GM18519 (cell line): ENCODE measurements at regions not wholly inside any gene's neighbourhood (a gene's known extent, or its start where the extent isn't known, plus 50 kb on each side); places are given as distances from the start of the nearest gene placed in this dataset.
"Not testable (repeated sequence)": the region's sequence is repeated elsewhere in the genome, so short reads cannot be mapped to it uniquely, and the experiment has no call there.

Source experiments
- ATAC-seq: cut with Tn5 transposase; IDR thresholded peaks from one replicate; pipeline ENCODE4 v1.9.1; 2021; ENCODE audit warnings: mild to moderate bottlenecking, moderate library complexity; ENCODE audit not compliant: unreplicated experiment, low FRiP score

DNA sequence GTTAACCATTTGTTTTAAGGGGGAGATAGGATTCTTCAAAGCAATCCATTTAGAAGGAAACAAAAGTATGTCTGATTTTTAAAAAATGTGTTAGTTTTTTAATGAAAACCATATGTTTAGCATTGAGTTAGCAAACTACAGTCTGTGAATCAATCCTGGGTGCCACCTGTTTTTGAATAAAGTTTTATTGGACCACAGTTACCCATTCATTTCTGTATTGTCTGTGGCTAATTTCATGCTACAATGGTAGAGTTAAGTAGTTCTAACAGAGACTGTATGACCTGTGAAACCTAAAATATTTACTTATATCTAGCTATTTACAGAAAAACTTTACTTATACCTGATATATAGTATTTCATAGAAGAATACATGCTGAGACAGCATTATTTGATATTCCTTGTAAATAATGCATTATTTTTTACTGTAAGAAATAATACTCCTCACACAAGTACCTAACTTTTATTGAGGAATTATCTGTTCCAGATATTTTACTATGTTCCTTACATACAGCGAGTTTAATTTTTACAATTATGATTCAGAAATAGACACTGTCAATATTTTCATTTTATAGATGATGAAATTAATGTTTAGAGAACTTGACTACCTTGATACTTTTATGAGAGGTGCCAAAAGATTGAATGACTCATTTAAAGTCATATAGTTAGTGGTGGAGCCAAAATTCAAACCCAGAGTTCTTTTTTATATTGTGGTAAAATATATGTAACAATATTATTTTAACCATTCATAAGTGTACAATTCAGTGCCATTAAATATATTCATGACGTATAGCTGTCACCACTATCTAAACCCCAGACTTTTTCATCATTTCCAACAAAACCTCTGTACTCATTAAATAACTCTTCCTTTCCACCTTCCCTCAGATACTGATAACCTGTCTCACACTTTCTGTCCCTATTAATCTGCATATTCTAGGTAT lies 122.0 kb downstream of the GLUD2 start:
- no peak for ATAC-seq

DNA sequence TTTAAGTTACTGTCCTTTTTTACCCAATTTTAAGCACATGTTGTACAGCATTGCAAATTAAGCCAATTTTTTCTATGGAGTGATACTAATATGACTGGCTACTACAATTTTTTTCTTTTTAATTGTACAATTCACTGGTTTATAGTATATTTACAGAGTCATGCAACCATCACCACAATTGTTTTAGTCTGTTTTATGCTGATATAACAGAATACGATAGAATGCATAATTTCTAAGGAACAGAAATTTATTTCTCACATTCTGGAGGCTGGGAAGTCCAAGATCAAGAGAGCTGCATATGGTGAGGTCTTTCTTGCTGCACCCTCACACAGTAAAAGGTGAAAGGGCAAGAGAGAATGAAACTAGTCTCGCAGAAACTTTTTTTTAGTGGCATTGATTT lies 125.3 kb downstream of the GLUD2 start:
- no peak for ATAC-seq

DNA sequence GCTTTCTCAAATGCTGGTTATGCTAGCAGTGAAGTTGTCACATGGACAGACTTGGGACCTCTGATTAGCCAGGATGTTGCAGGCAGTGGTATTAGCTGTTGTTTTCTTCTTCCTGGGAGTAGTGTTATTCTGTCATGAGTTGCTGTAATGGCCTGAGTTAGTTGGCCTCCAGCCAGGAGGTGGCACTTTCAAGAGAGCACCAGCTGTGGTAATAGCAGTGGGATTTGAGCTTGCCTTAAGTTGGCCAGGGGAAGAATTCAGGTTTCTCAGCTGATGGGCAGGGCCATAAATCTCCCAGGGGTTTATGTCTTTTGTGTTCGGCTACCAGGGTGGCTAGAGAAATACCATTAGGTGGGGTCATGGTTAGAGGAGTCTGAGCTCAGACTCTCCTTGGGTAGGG lies 132.6 kb downstream of the GLUD2 start:
- ATAC-seq, result no peak

DNA sequence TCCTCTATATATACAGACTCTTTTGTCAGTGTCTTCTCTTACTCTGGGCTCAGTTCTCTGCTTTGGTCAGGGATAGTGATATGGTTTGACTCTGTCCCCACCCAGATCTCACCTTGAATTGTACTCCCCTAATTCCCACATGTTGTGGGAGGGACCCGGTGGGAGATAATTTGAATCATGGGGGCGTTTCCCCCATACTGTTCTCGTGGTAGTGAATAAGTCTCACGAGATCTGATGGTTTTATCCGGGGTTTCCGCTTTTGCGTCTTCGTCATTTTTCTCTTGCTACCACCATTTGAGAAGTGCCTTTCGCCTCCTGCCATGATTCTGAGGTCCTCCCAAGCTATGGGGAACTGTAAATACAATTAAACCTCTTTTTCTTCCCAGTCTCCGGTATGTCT lies 144.4 kb downstream of the GLUD2 start:
- no peak for ATAC-seq

DNA sequence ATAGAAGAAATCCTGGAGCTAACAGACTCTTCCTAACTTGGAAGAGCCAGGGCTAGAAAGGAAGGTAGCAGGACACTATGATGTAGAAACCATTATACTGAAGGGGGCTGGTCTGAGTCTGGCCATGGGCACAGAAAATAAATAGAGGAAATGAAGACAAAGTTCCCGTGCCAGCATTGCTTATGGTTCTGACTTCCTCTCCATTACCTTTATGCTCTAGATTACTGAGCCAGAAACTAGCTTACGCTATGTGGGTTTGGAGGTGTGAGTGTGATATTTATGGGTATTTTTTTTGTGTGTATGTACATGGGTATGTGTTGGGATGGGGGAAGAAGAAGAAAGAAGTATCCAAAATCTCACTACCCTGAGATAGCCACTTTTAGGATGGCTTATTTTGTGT lies 148.3 kb downstream of the GLUD2 start:
- ATAC-seq, result no peak

DNA sequence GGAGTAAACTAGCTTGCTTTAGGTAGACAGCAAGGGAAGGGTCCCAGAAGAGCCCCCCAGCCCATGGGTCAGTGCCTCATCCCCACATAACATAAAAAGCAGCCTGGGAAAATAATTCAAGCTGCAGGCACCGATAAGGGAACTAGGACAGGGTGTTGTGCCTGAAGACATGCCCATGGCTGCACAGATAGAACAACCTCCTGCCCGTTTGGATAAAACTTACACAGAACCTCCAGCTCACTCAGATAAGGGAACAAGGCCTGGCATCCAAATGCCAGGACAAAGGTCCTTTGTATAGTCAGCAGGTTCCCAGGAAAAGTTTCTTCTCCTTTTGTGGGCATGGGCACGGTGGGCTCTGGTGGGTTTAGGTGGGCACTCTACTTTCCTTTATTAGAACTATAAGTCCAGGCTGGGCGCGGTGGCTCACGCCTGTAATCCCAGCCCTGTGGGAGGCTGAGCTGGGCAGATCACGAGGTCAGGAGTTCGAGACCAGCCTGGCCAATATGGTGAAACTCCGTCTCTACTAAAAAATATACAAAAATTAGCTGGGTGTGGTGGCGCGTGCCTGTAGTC lies 149.5 kb downstream of the GLUD2 start:
- not testable (repeated sequence) for ATAC-seq

DNA sequence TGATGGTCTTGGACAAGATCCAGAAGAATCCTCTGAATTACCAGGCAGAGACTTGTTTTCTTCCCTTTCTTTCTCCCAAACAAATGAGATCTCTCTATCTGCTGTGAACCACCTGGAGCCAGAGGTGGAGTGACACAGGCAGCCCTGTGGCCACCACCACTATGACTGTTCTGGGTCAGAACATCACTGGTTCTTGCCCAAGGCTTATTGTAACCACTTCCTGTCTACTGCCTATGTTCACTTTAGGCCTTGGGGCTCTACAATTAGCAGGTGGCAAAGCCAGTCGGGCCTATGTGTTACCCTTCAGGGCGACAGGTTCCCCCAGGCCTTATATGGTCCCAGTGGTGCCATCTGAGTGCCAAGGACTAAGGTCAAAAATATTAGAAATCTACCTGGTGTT lies 161.2 kb downstream of the GLUD2 start:
- no peak for ATAC-seq

DNA sequence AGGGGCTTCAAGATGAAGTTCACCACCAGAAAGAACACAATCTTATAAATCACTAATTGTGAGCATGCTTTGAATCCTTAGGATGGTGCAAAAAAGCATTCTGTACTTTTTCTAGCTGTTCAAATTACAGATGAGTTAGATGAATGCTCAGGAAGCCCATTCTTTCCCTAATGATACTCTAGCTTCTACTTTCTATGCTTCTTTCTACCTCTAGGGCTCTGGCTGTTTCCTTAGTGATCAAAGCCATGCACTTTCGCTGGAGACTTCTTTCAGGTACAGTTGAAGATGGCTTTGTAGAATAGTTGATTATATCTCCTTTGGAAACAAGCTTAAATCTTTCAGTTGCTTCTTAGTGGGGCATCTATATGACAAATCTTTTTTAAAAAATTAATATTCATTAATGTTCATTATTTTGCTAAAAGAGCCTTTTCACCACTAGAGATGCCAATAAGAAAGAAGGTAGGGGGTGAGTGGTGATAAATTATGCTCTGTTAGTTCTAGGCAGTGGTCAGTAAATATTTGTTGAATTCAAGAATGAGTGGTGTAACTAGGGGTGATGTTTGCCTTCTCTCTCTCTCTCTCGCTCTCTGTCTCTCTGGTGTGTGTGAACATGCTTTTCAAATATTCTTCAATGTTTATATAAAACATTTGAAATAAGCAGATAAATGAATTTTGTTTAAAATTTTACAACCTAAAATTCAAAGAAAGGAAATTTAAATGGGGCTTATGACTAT lies 169.4 kb downstream of the GLUD2 start:
- no peak for ATAC-seq

DNA sequence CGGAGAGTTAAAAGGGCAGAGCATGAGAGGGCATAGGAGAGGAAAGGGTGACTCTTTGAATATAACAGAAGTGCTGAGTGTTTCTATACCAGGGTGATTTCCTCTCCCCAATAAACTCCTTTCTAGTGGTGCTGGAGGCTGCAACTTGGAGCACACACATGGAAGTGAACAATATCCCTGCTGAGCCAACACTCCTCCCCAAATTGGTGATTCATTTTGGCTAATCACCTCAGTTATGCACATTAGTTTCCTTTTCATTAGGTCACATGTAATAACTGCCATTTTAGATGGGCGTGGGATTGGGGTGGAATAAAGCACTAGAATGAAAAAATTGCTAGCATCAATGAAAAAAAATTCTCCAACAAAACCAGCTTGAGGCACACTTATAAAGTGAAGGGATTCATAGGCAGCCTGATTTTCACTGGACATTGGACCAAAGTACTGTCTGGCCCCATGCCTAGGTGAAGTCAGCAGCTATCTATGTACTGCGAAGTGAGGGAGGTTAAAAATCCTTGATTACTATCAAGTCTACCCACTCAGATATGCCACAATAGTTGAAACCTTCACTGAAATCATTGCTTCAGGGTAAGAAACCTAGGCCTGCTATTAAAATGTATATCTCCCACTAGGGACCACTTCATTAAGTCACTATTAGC lies 174.0 kb downstream of the GLUD2 start:
- no peak for ATAC-seq

DNA sequence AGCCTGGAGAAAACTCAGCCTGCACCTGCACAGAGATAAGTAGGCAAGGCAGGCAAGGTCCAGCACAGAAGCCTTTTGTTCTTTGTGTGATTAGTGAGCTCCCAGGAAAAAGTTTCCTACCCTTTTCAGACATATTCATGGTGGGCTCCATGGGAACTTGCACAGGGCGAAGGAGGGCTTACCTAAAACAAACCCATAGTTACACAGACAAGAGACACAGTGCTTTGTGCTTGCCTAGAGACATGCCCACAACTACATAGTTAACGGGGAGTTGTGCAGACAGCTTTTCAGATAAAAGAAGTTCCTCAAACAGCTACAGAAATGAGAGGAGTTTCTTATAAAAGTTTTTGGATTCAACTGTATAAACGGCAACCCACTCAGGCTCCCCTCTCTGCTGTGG lies 180.5 kb downstream of the GLUD2 start:
- no peak for ATAC-seq

DNA sequence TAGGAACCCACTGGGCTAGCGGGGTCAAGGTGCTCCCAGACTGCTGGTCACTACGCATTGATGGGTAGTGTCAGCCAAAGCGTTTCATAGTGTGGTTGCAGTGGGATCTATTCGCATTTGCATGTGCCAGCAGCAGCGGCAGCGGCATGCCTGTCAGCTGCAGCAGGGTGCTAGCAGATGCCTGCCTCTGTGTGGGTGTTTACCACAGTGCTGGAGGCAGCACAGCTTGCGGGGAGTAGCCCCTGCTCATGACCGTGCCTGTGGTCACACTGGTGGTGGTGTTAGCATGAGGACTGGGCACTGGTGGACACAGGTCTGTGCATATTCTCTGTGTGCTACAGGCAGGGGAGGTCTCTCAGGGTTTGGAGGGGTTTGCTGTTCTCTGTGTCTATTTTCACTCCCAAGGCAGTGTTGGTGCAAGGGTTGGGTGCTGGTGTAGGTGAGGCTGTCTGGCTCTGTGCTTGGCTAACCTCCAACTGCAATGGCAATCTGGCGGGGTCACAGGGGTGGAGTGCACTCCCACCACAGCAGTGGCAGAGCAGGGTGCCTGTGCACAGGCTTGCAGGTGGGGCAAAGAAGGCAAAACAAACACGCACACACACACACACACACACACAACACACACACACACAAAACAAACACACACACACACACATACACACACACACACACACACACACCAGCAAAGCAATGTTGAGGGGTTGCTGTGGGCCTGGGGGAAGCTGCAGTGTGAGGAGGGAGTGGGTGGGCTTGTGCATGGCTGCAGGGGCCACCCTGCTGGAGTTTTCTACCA lies 184.4 kb downstream of the GLUD2 start:
- ATAC-seq, result no peak

DNA sequence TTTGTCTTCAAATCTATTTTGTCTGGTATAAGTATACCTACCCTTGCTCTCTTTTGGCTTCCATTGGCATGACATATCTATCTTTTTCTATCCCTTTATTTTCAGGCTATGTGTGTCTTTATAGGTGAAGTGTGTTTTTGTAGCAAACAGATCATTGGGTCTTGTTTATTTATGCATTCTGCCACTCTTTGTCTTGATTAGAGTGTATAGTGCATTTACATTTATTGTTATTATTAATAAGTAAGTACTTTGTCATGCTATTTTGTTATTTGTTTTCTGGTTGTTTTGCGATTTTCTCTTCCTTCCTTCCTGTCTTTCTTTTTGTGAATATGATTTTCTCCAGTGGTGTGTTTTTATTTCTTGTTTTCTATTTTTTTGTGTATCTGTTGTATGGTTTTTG lies 188.6 kb downstream of the GLUD2 start:
- ATAC-seq, result no peak

DNA sequence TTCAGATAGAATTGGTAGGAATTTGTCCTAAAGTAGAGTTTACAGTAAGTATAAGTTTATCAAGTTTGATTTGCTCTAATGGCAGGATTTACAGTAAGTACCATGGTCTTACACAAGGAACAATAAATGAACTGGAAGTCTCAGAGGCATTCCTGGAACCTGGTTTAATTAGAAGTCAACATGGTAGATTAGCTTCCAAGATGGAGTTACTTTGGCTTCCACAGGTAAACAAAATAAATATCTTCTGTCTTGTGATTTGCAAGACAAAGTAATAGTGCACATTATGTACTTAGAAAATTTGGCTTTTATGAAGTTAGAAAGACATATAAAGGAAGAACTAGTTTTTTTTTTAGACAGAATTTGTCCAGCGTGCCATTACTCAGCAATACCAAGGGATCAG lies 190.7 kb downstream of the GLUD2 start:
- ATAC-seq, result no peak

DNA sequence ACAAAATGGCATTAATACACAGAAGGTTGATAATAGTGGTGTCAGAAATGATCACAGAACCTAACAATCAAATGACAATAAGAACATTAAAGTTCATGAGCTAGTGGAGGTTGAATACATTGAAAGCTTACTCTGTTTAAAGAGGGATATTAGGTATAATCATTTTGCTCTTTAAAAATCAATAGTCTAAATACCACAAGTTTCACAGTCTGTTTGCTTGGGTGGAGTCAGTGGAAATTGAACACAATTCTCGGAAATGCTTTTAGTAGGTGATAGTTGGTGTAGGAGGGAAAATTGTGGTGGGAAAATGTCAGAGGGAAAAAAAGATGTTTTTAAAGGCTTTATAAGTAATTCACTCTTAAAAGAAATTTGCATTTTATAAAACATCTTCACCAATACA lies 197.1 kb downstream of the GLUD2 start:
- ATAC-seq, result no peak

DNA sequence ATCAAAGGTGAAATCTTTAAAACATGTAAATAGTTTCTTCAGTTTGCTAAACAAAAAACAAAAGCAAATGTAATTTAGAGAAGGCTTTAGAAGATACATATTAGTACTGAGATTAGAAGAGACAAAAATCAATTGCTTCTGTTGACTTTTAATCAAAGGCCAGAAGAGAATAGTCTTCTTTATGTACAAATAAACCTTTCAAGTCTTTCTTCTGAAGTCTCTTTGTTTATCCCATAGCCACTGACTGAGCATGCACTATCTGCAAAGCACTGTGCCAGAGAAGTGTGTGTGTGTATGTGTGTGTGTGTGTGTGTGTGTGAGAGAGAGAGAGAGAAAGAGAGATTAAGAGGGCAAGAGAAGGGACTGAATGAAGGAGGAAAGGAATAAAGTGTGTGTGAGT lies 198.4 kb downstream of the GLUD2 start:
- ATAC-seq, result no peak

DNA sequence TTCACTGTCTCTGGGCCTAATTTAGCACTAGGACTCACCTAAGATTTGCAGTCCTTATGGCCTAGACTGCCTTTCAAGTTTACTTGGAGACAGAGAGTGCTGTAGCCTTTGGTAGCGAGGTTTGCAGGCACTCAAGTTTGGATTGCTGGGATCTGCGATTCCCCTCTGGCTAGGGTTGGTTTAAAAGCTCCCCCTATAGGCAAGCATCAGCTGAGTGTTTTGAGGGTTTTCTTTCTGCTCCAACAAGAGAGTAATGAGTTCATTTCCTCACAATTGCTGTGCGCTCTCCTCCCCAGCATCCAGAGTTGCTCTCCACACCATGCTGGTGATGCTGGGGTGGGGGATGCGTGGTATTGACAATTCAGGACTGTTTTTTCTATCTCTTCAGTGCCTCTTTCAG lies 206.9 kb downstream of the GLUD2 start:
- ATAC-seq, result no peak

DNA sequence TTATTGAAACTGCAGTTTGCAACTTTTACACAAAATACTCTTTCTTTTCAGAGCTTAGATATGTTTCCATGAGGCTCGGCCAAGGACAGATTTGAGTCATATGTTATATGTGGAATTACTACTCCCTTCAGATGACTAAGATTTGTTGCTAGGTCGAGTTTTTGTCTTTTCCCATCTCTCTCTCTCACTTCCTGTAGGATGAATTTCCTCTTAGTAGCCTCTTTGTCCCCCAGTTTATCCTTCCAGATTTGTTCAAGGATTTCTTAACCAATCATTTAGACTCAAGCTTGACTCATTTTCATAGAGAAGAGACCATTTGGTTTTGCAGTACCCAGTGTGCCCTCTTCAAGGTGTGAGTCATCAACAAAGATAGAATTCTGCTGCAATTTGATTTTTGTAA lies 209.2 kb downstream of the GLUD2 start:
- no peak for ATAC-seq

DNA sequence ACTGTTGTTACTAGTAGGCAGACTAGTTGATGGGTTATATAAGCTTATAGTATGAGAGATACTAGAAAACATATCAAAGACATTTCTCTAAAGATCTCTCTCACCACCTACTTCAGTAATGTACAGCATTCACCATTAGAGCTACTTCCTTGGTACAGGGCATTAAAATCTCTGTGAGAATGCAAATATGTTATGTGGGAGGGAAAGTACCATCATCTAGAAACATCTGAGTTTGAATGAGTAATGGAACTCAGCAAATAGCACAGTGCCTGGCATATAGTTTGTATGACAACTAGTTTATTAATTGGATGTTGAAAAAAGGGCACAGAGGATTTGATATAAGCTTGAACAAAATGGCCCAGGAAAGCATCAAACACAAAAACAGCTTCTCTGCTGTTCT lies 211.1 kb downstream of the GLUD2 start:
- ATAC-seq, result no peak

DNA sequence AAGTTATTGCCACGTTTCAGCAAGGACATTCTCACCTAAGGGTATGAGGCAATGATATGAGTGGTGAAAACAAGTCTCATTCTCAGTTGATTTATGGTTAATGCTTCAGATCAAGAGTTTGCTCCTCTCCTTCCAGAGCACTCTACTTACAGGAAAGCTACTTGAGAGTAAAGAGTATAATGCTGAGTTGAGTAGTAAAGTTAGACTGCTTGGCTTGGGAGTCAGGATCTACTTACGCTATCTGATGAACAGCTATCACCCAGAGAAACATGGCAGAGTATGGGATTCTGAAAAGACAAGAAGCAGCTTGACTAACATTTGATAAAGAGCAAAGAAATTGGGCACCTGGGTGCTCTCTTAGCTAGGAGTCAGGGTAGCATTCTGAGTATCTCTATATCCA lies 211.8 kb downstream of the GLUD2 start:
- no peak for ATAC-seq

DNA sequence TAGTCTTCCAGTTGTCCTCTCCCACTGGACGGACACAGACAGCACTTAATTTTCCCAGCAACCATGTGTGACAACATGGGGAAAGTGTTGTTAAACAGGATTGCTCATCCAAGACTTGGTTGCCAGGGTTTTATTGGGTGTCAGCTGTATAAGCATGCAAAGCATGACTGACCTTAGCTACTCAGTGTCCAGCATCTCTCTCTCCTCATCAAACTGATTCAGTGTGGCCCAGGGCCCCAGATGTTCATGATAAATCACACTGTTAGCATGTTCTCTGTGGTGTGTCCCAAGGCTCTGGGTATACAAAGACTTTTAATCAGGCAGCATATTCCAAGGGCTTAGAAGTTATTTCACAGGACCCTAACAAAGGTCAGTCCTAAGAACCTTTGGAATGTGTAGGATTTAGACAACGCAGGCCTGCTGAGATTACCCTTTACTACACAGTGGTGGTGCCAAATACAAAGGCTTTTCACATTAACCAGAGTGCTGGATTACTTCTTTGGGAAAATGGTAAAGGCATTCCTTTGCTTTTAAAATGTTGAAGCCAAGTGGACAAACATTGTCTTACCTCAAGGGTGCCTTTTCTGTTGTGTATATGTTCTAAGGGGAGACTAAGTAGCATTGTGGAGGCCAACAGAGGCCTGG lies 213.3 kb downstream of the GLUD2 start:
- ATAC-seq, result no peak
